Astrocyte of the cerebellum (primary cell): ENCODE measurements at regions not wholly inside any gene's neighbourhood (a gene's known extent, or its start where the extent isn't known, plus 50 kb on each side); places are given as distances from the start of the nearest gene placed in this dataset.

ENCODE experiments used
- DNase-seq: peaks from one replicate; pipeline ENCODE4 v3.0.0-alpha.2; 2011; ENCODE audit warnings: low read depth
- H3K4me3 ChIP-seq: 2 replicates; pipeline ENCODE4 v1.5.1; 2011; ENCODE audit warnings: mild to moderate bottlenecking, low read depth, low read length, moderate library complexity
- in situ Hi-C: cut with HindIII; loops from 2 replicates; pipeline ENCODE4 v1.10.0; 2017; ENCODE audit warnings: low sequenced_read_pairs
- TF ChIP-seq, protein P1 (sequence below): IDR thresholded peaks from 2 replicates; pipeline ENCODE4 v1.5.1; 2012; ENCODE audit warnings: low read length, low read depth, moderate library complexity, mild to moderate bottlenecking; ENCODE audit errors: missing control alignments

GRCh38 chrX:118211891-118212816, 95.5 kb upstream of the KLHL13 start:
- no peak overlapping the region for H3K4me3 ChIP-seq
- TF ChIP-seq, protein P1, sequence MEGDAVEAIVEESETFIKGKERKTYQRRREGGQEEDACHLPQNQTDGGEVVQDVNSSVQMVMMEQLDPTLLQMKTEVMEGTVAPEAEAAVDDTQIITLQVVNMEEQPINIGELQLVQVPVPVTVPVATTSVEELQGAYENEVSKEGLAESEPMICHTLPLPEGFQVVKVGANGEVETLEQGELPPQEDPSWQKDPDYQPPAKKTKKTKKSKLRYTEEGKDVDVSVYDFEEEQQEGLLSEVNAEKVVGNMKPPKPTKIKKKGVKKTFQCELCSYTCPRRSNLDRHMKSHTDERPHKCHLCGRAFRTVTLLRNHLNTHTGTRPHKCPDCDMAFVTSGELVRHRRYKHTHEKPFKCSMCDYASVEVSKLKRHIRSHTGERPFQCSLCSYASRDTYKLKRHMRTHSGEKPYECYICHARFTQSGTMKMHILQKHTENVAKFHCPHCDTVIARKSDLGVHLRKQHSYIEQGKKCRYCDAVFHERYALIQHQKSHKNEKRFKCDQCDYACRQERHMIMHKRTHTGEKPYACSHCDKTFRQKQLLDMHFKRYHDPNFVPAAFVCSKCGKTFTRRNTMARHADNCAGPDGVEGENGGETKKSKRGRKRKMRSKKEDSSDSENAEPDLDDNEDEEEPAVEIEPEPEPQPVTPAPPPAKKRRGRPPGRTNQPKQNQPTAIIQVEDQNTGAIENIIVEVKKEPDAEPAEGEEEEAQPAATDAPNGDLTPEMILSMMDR: no peak
- in situ Hi-C loops: no loop called here
- DNase-seq: no peak

DNA sequence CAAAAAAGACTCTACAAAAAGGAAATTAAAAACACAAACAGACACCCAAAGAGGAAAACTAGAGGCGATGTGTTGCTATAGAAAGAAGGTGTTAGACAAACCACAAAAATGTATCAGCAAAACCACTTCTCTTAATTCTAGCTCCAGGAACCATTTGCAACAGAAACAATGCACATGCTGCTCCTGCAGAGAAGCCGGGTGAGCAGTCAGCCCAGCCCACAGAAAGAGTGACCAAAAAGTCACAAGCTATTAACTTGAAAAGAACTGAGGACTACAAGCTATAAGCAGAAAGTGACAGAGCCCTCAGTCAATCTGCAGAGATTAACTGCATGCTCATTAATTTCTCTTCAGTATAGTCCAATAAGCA, 96.2 kb upstream of the KLHL13 start:
- DNase-seq: no peak
- H3K4me3 ChIP-seq: no peak overlapping the region
- TF ChIP-seq, protein P1: no peak
- in situ Hi-C loops: no loop called here

GRCh38 chrX:118215346-118215745, 98.7 kb upstream of the KLHL13 start:
- no peak overlapping the region for H3K4me3 ChIP-seq
- in situ Hi-C loops: no loop called here
- TF ChIP-seq, protein P1: no peak
- no peak for DNase-seq

DNA sequence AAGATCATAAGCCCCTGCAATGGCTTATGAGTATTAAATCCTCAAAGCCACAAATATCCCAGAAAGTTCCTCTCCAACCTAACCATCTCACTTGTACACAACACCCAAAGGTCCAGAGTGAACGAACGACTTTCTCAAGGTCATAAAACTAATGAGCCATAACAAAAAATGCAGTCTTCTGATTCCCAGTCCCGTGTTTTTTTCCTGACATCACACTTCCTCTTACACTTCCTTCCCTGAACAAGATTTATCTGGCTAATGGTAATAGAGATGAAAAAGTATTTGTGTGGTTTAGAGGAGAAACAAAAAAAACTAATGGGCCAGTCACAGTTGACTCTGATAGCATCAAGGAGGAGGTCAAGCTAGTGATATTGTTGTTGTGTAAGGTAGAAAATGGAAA, 99.5 kb upstream of the KLHL13 start:
- DNase-seq: no peak
- in situ Hi-C loops: no loop called here
- TF ChIP-seq, protein P1: no peak
- no peak overlapping the region for H3K4me3 ChIP-seq

- TF ChIP-seq, protein P1: no peak
- H3K4me3 ChIP-seq: no peak overlapping the region
- in situ Hi-C loops: no loop called here
- no peak for DNase-seq
Measured at GRCh38 chrX:118216509-118216908, 99.9 kb upstream of the KLHL13 start.

DNA sequence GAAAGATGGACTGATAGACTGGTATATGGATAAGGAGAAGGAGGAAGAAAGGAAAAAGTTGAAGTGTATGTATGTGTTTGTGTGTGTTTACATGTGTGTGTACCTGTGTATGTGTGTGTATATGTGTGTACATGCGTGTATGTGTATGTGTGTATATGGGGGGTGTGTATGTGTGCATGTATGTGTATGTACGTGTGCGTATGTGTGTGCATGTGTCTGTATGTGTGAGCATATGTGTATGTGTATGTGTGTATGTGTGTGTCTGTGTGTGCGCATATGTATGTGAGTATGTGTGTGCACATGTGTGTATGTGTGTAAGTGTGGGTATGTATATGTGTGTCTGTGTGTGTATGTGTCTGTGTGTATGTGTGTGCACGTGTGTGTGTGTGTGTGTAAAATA, 101.5 kb upstream of the KLHL13 start:
- TF ChIP-seq, protein P1: no peak
- in situ Hi-C loops: no loop called here
- DNase-seq: no peak
- H3K4me3 ChIP-seq: no peak overlapping the region
